HK-2 (cell line): ENCODE measurements at regions not wholly inside any gene's neighbourhood (a gene's known extent, or its start where the extent isn't known, plus 50 kb on each side); places are given as distances from the start of the nearest gene placed in this dataset.

Experiments used
- DNase-seq: peaks from one replicate; pipeline ENCODE4 v3.0.0-alpha.2; 2018; ENCODE audit not compliant: unreplicated experiment

- no peak for DNase-seq
Measured at GRCh38 chr17:5694551-5694950, 110.2 kb upstream of the NLRP1 start.

DNA sequence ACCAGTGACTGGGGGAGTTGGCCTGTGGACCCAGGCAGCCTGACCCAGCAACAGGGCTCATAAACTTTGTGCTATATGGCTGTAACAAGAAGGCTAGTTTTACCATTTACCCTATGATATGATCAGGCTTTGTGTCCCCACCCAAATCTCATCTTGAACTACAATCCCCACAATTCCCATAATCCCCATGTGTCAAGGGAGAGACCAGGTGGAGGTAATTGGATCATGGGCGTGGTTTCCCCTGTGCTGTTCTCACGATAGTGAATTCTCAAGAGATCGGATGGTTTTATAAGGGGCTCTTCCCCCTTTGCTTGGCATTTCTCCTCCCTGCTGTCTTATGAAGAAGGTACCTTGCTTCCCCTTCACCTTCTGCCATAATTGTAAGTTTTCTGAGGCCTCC lies 111.2 kb upstream of the NLRP1 start:
- no peak for DNase-seq

DNA sequence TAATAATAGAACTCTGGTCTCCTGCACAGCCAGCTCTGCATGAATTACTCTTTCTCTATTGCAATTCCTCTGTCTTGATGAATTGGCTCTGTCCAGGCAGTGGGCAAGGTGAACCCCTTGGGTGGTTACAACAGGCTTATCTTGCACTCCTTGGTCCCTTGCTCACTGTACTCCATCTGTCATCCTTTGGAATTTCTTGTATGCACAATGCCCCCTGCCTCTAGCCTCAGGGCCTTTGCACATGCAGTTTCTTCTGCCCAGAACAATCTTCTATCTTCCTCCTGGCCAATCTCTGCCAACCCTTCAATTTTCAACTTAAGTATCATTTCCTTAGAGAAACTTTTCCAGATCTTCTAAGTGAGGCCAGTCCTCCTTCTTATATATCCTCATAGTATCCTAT lies 114.7 kb upstream of the NLRP1 start:
- DNase-seq: no peak

DNA sequence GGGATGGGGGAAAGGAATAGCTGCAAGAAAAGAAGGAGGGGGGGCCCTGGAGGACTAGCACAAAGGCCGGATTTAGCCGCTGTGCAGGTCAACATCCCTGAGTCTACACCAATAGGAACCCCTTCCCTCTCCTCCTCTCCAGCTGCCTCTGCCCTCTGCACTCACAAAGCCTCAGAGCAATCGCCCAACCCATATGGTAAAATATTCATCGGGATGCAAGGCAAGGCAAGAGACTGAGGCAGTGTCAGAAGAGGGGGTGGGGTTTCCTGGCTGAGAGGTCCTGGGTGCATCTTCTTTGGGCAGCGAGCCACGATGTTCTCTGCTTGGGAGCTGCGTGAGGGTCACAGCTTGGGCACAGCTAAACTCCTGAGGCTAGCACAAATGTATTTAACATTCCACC lies 115.5 kb upstream of the NLRP1 start:
- DNase-seq: no peak

DNA sequence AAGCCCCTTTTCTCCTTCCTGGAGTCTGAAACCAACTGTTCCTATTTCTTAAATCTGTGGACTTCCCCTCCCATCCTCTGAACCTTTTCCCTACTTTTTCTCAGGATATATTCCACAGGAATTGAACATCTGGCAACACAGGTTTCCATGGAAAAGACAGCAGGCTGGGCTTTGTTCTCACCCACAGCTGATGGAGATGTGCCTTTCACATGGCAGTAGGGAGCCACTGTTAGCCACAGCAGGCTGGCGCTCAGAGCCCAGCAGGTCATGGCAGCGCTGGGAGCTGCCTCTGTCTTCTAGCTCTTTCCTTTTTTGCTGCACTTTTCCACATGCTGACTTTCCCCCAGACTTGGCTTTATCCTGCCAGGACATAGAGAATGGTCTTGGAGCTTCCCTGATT lies 116.4 kb upstream of the NLRP1 start:
- no peak for DNase-seq

DNA sequence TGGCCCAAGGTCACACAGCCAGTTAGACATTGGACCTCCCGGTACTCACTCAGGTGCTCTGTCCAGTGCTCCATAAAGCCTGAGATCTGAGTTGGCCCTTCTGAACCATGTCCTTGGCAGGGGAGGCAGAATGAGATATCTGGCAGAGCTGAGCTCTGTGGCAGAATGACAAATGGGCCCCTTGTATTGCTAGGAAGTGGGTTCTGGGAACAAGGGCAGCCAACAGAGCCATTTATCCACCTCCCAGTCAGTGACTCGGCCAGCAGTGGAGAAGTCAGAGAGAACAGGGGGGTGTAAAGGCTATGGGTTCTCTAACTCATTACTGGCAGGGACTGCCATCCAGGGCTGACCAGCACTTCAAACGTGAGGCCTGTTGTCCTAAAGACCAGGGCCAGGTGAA lies 117.1 kb upstream of the NLRP1 start:
- no peak for DNase-seq

DNA sequence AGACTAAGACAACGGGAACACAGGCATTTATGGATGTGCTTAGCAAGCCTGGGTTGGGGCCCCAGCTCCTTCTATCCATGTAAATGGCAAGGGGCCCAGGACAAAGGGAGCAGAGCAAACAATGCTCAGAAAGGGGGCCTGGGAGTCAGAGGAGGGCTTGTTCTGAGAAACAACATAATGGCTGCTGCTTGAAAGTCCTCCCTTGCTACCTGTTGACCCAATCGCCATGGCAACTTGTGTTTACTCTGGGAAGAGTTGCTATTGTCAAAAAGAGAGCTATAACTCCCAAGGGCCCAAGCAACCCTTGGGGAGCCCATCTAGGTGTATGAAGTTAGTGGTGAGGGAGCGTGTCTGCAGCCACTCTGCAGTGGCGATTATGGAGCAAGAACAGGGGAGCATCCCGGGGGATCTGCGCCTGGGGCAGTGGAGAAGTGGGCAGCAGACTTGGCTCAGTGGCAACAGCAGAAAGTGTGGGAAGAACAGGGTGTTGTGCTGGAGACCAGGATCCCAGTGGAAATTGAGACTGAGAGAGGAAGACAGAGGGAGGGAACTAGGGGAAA lies 118.7 kb upstream of the NLRP1 start:
- no peak for DNase-seq

DNA sequence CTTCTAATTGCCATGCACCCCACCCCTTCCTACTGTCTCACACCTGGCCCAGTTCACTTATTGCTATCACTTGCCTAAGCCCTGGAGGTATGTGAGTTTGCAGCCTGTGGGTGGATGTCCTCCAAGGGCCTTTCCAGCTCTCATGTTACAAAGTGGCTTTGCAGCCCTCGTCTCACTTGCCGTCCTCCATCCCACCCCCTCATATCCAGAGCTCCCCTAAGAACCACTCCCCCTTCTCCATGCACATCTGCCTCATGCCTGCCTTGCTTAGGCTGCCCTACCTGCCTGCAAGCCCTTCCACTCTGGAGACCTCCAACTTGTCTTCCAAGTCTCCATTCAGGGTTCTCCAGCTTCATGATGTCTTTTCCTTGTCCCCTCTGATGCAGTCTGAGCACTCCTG lies 119.4 kb upstream of the NLRP1 start:
- DNase-seq: no peak

GRCh38 chr17:5705081-5705875 lies 121.0 kb upstream of the NLRP1 start:
- DNase-seq: peak; percentile 4

- no peak for DNase-seq
Measured at GRCh38 chr17:5705876-5706576, 121.7 kb upstream of the NLRP1 start.

GRCh38 chr17:5706577-5707210 lies 122.4 kb upstream of the NLRP1 start:
- peak; percentile 21 for DNase-seq

- no peak for DNase-seq
Measured at GRCh38 chr17:5707482-5707881, 123.2 kb upstream of the NLRP1 start.

DNA sequence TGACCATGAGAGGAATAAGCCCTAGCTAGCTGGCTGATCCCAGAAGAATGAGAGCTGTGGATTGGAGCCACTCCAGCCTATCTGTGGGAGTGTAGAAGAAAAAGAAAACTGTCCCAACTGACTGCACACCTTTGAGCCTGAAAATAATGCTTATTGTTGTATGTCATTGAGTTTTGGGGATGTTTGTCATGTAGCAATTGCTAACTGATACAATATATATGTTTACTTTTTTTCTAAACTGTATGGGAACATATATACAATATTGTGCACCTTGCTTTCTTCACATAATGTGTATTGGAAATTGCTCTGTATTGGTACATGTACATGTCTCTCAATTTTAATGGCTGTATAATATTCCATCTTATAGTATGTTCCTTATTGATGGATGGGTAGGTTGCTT lies 124.0 kb upstream of the NLRP1 start:
- no peak for DNase-seq

- no peak for DNase-seq
Measured at GRCh38 chr17:5711344-5711743, 127.0 kb upstream of the NLRP1 start.

DNA sequence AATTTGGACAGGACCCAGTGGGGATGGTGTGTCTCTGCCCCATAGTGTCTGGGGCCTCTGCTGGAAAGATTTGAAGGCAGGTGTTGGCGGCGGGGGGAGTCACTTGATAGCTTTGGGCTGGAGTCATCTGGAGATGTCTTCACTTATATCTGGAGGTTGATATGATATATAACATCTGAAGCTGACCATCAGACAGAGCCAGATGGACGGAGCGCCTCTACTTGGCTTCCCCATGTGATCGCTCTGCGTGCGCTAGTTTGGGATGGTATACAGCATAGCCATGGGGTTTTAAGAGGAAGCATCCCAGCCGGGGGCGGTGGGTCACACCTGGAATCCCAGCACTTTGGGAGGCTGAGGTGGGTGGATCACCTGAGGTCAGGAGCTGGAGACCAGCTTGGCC lies 130.7 kb upstream of the NLRP1 start:
- DNase-seq: no peak

DNA sequence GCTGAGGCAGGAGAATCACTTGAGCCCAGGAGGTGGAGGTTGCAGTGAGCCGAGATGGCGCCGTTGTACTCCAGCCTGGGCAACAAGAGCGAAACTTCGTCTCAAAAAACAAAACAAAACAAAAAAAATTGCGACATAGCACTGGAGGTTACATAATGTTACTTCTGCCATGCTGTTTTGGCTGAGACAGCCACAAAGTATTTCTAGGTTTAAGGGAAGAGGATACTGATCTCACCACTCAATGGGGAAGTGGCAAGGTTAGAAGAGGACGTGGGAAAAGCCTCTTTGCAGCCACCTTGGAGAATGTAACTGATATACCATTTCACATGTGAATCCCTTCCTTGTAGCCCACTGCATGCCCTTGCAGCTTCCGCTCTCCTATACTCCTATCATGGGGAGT lies 131.2 kb upstream of the NLRP1 start:
- DNase-seq: no peak

DNA sequence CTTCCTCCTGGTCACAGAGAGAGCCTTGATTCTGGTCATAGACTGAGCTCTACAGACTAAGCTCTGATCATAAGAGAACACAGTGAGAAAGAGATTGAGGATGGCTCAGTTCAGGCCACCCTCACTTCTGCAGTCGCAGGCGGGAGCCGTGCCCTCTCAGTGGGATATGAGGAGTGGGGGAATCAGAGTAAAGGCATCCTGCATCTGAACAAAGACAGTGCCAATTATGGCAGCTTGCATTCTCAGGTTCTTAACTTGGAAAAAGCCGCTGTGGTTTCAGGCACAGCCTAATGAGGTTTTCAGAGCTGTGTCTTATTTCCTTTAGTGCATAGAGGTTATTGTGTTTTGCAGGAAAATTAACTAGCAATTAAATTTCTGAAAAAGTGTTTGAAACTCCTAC lies 134.4 kb upstream of the NLRP1 start:
- no peak for DNase-seq

DNA sequence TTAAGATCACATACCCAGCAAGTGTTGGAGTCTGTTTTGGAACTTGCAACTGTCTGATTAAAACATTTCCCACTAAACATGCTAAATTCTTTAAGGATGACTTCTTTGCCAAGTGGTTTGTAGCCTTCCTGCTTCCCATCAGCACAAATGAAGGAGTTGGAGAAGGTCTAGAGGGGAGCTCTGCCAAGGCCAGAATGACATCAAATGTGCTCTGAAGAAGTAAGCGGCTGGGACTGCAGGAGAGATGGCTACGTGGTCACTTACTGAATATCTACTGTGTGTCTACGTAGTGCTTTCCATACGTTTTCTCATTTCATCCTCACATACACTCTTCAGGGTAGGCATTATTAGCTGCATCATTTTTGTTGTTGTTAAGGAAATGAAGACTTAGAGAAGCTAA lies 135.7 kb upstream of the NLRP1 start:
- no peak for DNase-seq

- no peak for DNase-seq
Measured at GRCh38 chr17:5730373-5730772, 146.1 kb upstream of the NLRP1 start.

DNA sequence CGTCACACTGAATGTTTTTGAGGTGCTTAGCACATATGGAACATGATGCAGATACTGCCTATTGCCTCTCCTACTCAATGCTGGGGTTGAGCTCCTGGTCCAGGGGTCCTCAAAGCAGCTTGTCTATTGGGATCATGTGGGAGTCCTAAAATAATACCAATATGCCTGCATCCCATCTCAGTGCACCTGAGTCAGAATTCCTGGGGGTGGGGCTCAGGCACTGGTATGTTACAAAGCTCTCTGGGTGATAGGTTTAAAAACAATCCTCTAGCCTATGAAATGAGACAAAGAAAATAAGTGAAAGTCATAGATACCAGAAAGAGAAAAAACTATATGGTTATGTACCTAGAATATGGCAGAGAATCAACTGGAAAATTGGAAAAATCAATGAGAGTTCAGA lies 156.6 kb upstream of the NLRP1 start:
- DNase-seq: no peak

DNA sequence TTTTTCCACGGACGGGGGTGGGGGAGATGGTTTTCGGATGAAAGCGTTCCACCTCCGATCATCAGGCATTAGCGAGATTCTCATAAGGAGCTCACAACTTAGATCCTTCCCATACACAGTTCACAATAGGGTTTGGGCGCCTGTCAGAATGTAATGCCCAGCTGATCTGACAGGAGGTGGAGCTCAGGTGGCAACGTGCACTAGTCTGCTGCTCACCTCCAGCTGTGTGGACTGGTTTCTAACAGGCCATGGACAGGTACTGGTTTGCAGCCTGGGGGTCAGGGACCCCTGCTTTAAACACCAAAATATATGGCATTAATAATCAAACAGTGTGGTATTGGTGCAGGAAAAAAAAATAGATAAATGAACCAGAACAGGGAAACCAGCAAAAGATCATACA lies 157.5 kb upstream of the NLRP1 start:
- DNase-seq: no peak

GRCh38 chr17:5745111-5745813 lies 161.0 kb upstream of the NLRP1 start:
- no peak for DNase-seq
